Subcutaneous abdominal adipose tissue (tissue), 5 donors: ENCODE measurements at regions not wholly inside any gene's neighbourhood (a gene's known extent, or its start where the extent isn't known, plus 50 kb on each side); places are given as distances from the start of the nearest gene placed in this dataset.

Experiments
- H3K27ac ChIP-seq: one replicate; pipeline ENCODE4 v1.7.0; 2013; ENCODE audit warnings: low read depth, mild to moderate bottlenecking, inconsistent platforms, low read length, moderate library complexity
- H3K27me3 ChIP-seq, 5 donors: one replicate each; pipeline ENCODE4 v1.7.0; 2013; ENCODE audit warnings: low read length in 5 of 5, inconsistent platforms in 1 of 5; ENCODE audit not compliant: control insufficient read depth in 5 of 5, insufficient read depth in 4 of 5
- H3K36me3 ChIP-seq, 5 donors: one replicate each; pipeline ENCODE4 v1.7.0; 2013; ENCODE audit warnings: low read length in 5 of 5; ENCODE audit not compliant: control insufficient read depth in 5 of 5, insufficient read depth in 5 of 5
- H3K4me1 ChIP-seq, 5 donors: one replicate each; pipeline ENCODE4 v1.7.0; 2013; ENCODE audit warnings: low read length in 5 of 5, mild to moderate bottlenecking in 3 of 5, moderate library complexity in 1 of 5; ENCODE audit not compliant: control insufficient read depth in 5 of 5, insufficient read depth in 5 of 5
- H3K4me3 ChIP-seq, 5 donors: one replicate each; pipeline ENCODE4 v1.7.0; 2013; ENCODE audit warnings: low read length in 5 of 5, low read depth in 1 of 5
- H3K9ac ChIP-seq, 5 donors: one replicate each; pipeline ENCODE4 v1.7.0; 2013; ENCODE audit warnings: low read length in 5 of 5, mild to moderate bottlenecking in 4 of 5, moderate library complexity in 3 of 5
- H3K9me3 ChIP-seq, 5 donors: one replicate each; pipeline ENCODE4 v1.7.0; 2013; ENCODE audit warnings: low read length in 5 of 5; ENCODE audit not compliant: control insufficient read depth in 5 of 5
- donor health status: healthy.
- donor health status: healthy.
- donor health status: healthy.
- donor health status: healthy.
- donor health status: healthy.

DNA sequence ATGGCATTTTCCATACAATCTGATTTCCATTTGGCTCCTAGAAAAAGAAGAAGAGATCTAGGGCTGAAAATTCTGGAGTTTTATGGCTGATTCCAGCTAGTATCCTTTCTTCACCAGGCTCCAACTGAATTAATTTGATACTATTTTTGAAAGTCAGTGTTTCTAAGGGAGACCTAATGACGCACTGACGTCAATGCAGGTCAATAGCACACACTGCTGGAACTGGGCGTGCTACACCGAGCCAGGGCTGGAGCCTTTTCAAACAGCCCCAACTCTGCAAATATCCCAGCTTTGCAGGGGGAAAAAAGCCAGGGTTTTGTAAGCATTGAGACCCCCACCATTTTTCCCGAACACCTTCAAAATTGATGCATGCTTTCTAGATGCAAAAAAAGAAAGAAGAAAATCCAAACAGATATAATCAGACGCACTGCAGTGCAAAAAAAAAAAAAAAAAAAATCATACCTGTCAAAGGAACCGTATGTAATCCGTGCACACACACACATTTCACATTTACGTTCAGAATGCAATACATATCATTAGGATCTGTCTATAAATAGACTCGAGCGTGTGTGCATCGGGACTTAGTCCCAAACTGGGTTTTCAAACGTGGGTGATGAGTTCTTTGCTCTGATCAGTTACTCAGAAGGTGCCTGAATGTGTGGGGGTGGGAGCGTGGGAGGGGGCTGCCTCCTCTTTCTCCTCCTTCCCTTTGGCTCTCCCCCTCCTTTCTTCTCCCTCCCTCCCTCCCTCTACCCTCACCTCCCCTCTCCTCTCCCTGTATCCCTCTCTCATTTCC, 124.5 kb upstream of the HSD17B12 start:
- no peak overlapping the region for H3K9ac ChIP-seq
- peaks cover 0 to 12% (median 5%) of the 10 kb centered on the region in 5 donors for H3K4me1 ChIP-seq
- H3K27me3 ChIP-seq: peaks cover 31 to 69% (median 51%) of the 10 kb centered on the region in 5 donors
- H3K27ac ChIP-seq: no peak overlapping the region
- H3K4me3 ChIP-seq: no peak overlapping the region
- H3K9me3 ChIP-seq: no peaks in the 10 kb centered on the region
- no peaks in the 10 kb centered on the region for H3K36me3 ChIP-seq

DNA sequence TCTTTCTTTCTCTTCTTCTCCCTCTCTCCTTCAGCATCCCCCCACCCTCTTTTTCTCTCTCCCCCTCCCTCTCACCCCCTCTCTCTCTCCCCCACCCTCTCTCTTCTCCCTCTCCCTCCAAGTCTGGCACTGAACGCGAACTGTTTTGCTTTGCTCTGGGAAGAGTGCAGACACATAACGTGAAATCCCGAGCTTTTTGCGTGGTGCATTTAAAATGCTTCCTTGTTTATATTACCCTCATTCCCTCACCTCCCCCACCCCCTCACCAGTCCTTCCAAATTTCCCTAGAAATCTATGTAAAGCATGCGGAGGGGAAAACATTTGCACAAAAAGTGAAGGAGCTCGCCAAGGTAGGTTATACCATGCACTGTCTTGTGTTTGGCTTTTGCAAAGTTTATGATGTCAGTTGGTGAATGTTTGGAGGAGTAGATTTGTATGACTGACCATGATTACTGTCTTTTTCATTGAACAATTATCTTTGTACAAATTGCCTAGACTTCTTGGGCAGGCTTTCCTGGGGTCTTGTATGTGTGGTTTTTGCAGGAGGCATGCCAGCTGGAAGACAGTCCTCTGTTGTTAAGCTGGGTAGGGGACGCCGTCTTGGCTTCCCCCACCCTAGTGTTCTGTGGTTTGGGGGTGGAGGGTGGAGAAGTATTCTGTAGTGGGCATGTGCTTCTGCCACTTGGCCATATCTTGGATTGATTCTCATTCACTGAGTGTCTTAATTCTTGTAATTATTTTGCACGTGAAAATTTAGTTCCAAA, 123.7 kb upstream of the HSD17B12 start:
- Histone ChIP-seq H3K9ac (no peak overlapping the region), H3K27me3 (peaks cover 31 to 73% (median 51%) of the 10 kb centered on the region in 5 donors), H3K4me3 (no peak overlapping the region), H3K9me3 (no peaks in the 10 kb centered on the region), H3K4me1 (peaks cover 0 to 12% (median 5%) of the 10 kb centered on the region in 5 donors), H3K27ac (no peak overlapping the region), H3K36me3 (no peaks in the 10 kb centered on the region)

DNA sequence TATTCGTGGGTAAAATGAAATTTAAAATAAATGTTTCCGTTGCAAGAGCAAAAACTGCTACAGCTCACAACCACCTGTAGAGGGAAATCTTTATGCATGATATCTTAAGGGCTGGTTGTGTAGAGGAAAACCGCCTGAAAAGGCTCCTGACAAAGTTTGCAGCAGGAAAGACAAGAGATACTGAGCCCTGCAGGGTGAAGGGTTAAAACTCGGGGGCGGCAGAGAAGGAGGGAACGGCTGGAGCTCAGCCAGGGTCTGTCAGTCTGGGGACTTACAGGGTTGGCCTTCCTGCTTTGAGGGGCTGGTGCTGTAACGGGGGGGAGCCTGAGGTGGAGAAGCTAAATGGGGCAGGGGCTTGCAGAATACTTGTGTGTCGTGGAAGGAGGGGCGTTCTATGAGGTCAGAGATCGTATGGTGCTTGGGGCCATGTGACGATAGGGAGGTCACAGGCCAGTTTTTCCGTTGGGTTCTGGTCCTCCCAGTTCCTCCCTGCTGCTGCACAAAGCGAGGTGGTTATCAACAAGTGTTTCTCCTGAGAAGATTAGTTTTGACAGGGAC, 122.9 kb upstream of the HSD17B12 start:
- no peak overlapping the region for H3K4me3 ChIP-seq
- peaks cover 31 to 75% (median 51%) of the 10 kb centered on the region in 5 donors for H3K27me3 ChIP-seq
- H3K27ac ChIP-seq: no peak overlapping the region
- no peaks in the 10 kb centered on the region for H3K36me3 ChIP-seq
- H3K4me1 ChIP-seq: peaks cover 0 to 12% (median 5%) of the 10 kb centered on the region in 5 donors
- H3K9me3 ChIP-seq: no peaks in the 10 kb centered on the region
- no peak overlapping the region for H3K9ac ChIP-seq

DNA sequence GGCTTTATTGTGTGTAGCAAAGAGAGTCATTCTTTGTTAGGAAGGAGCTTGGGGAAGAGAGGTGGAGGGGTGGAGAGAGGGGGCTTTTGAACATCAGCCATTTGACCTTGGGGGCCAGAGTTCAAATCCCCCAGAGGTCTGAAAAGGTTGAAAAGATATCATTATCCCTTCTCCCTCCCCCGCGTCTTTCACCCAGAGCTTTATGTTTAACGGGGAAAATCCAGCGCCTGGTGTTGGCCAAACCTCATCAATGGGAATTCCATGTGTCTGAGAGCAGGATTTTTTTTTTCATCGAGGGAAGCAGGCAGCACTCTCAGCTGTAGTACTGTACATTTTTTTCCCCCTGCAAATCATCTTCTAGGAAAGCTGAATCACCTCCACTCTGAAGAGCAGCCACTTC, 122.4 kb upstream of the HSD17B12 start:
- no peak overlapping the region for H3K9ac ChIP-seq
- H3K4me3 ChIP-seq: no peak overlapping the region
- H3K36me3 ChIP-seq: no peaks in the 10 kb centered on the region
- H3K27ac ChIP-seq: no peak overlapping the region
- peaks cover 0 to 12% (median 5%) of the 10 kb centered on the region in 5 donors for H3K4me1 ChIP-seq
- peaks cover 29 to 73% (median 49%) of the 10 kb centered on the region in 5 donors for H3K27me3 ChIP-seq
- H3K9me3 ChIP-seq: no peaks in the 10 kb centered on the region

DNA sequence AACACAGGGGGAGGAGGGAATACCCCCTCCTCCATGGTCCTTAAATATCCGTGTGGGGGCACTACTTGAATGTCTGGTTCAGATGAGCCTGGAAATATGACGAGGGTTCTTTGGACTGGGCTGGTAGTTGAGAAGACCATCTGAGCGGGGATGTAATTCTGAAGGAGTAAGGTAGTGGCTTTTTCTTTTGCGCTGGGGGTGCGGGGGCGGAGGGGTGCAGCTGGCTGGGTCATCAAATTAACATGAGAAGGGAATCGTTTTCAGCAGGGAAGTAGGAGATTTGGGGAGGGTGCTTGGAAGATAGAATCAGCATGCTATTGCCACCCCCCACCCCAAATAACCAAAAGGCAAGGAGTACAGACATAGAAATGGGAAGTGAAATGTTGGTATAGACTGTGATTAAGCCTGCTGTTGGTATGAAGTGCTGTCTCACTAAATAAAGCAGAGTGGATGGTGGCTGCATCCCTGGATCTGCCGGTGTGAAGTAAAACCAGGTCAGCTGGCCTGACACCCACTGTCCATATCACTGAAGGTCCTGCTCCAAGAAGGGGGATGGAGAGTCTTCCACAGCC, 121.9 kb upstream of the HSD17B12 start:
- Histone ChIP-seq H3K27ac (no peak overlapping the region), H3K27me3 (peaks cover 24 to 68% (median 45%) of the 10 kb centered on the region in 5 donors)

DNA sequence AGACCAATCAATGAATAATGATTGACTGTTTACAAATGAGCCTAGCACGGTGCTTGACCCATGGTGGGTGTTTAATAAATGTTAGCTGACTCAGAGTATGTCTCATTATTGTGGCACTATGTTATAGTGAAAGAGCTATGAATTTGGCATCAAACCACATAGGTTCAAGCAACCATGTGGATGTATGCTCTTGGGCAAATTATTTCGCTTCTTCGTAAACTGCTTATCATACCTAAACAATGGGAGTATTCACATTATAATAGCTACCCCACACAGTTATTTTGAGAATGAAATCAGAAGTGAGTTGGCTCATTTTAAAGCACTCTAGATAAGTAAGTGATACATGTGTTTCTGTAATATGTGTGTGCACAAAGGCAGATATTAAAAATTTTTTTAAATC, 118.7 kb upstream of the HSD17B12 start:
- no peak overlapping the region for H3K9ac ChIP-seq
- H3K9me3 ChIP-seq: no peaks in the 10 kb centered on the region
- H3K4me1 ChIP-seq: peaks cover 0 to 5% (median 4%) of the 10 kb centered on the region in 5 donors
- no peak overlapping the region for H3K27ac ChIP-seq
- peaks cover 14 to 50% (median 28%) of the 10 kb centered on the region in 5 donors for H3K27me3 ChIP-seq
- H3K4me3 ChIP-seq: no peak overlapping the region
- H3K36me3 ChIP-seq: no peaks in the 10 kb centered on the region

More for the DNA sequence above, 121.9 kb upstream of the HSD17B12 start:
- no peak overlapping the region for H3K9ac ChIP-seq
- no peak overlapping the region for H3K4me3 ChIP-seq
- H3K36me3 ChIP-seq: no peaks in the 10 kb centered on the region
- H3K9me3 ChIP-seq: no peaks in the 10 kb centered on the region
- H3K4me1 ChIP-seq: peaks cover 0 to 12% (median 5%) of the 10 kb centered on the region in 5 donors

DNA sequence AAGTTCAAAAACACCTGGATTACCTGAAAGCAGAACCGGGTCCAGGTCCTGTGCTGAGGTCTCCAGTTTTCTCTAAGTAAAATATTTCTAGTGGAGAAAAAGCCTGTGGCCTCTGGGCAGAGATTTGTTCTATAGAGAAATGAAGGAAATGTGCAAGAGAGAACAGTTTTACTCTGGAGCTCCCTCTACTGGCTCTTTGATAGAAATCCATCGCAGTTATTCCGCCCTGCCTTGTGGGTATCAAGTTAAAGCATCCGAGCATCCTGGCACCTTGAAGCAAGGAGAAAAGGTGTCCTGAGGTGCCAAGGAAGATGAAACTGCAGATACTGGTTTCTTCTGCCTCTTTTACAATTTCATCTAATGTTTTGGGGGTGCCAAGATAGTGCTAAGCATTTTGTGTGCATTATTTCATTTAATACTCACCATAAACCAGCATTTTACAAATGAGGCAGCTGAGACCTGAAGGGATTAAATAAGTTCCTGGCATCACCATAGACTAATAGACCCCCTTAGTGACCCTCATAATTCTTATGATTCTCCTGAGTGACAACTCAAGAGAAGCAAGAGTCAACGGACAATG, 113.1 kb upstream of the HSD17B12 start:
- H3K4me3 ChIP-seq: no peak overlapping the region
- H3K9ac ChIP-seq: no peak overlapping the region
- no peaks in the 10 kb centered on the region for H3K36me3 ChIP-seq
- H3K27ac ChIP-seq: no peak overlapping the region
- H3K27me3 ChIP-seq: peaks cover 0 to 18% (median 14%) of the 10 kb centered on the region in 5 donors
- H3K9me3 ChIP-seq: no peaks in the 10 kb centered on the region
- H3K4me1 ChIP-seq: no peaks in the 10 kb centered on the region

DNA sequence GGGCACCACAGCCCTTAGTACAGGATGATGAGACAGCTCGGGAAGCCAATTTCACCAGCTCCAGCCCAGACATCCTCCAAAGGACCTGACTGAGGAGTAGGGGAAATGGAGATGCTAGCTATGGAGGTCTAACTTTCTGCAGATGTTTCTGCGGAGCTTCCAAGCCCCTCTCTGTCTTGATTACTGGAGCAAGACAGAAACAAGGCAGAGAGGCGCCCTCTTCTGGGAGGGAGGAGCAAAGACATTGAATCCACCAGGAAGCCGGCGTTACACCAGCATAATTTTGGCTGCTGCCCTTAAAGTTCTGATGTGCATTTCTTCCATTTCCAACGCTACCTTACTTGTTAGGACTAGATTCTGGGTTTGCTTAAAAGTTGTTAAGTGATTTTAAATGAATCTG, 107.3 kb upstream of the HSD17B12 start:
- Histone ChIP-seq H3K9me3 (no peaks in the 10 kb centered on the region), H3K27me3 (peaks cover 45 to 73% (median 64%) of the 10 kb centered on the region in 5 donors), H3K9ac (no peak overlapping the region), H3K4me1 (peaks cover 0 to 24% (median 19%) of the 10 kb centered on the region in 5 donors), H3K36me3 (no peaks in the 10 kb centered on the region), H3K27ac (no peak overlapping the region), H3K4me3 (no peak overlapping the region)

DNA sequence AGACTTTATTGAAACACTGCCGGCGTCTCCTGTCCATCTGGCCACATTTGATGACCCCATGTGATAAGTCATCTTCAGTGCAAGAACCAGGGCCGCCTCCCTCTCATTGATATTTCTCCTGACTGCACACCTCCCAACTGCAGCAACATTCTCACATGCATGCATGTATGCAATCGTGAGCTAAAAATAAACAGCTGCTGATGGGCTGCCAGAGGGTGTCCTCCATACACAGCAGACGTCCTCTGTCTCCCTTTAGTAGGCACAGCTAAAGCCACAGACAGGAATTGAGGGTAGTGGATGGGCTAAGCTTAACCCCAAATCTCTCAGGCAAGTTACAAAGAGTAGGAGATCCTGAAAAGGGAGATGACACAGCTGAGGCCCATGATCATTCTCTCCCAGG, 106.7 kb upstream of the HSD17B12 start:
- H3K4me1 ChIP-seq: peaks cover 0 to 31% (median 22%) of the 10 kb centered on the region in 5 donors
- peaks cover 48 to 75% (median 68%) of the 10 kb centered on the region in 5 donors for H3K27me3 ChIP-seq
- no peak overlapping the region for H3K27ac ChIP-seq

More for the DNA sequence above, 106.7 kb upstream of the HSD17B12 start:
- no peak overlapping the region for H3K9ac ChIP-seq
- H3K4me3 ChIP-seq: no peak overlapping the region
- no peaks in the 10 kb centered on the region for H3K9me3 ChIP-seq
- no peaks in the 10 kb centered on the region for H3K36me3 ChIP-seq
